Right kidney (tissue), 1 donor: ENCODE measurements at regions not wholly inside any gene's neighbourhood (a gene's known extent, or its start where the extent isn't known, plus 50 kb on each side); places are given as distances from the start of the nearest gene placed in this dataset.
"Not testable (repeated sequence)": the region's sequence is repeated elsewhere in the genome, so short reads cannot be mapped to it uniquely, and the experiment has no call there.

Experiments used
- DNase-seq: peaks from one replicate; pipeline ENCODE4 v3.0.0-alpha.2; 2016

DNA sequence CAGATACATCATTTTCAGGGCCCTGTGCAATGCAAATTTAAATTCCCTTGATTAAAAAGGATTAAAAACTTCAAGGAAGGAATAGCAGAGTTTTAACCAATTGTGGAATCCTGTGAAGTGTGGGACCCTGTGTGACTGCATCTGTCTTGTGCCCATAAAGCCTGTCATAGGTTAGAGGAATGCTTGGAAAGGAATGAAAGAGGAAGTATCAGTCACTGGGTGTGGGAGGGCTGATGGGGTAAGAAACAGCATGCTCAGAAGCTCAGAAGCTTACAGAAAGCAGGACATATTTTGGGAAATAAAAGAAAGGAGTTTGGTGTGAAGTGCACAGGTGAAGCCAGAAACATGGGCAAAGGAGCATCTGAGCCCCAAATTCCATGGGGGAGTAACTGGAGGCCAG is 150.8 kb upstream of the ETV3 start:
- DNase-seq, result no peak

DNA sequence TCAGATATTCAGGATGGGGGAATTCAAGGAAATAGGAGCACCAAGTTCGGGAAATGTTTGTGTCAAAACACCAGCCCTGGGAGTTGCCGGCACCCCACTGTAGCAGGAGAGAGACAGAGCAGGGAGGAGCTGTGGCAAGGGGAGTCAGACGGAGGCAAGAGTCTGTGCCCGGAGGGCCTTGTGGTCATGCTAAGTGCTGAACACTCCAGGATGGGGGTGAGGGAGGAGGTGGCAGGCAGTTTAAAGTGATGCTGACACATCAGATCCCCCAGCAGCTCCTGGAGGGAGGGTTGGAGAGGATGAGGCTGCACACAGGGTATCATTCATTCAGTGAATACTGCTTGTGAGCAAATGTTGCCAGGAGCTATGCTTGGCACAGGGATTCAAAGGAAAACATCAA is 150.3 kb upstream of the ETV3 start:
- no peak for DNase-seq

DNA sequence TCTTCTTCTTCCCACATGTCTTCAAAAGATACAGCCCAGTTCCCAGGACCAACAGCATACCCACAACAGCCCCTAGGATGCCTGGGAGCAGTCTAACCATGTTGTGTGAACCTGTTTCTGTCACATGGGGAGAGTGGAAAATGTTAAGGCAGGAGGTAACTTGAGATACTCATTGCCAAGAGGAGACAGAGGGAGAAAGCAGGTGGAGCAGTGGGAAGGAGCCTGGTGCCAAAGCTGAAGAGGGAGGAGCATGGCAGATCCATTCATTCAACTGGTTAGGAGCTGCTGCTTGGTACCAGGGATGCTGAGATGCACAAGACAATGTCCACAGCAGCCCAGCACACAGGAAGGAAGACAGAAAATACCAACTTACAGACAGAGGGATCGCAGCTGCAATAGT is 149.8 kb upstream of the ETV3 start:
- DNase-seq, result no peak

DNA sequence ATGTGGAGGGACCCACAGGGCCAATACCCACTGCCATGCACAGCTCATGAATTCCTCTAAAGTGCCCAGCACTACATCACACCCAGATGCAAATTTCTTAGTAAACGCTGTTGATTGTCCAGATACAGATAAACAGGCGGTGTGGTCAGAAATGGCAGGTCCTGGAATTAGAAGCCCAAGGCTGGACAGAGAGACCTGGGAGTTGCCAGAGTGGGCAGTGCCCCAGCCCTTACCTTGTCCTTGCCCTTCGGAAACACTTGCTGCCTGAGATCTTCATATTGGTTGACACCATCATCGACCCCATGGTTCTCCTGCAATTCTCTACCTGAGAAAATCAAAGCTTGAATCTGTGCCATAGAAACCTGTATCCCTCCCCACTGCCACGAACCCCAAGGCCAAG is 149.3 kb upstream of the ETV3 start:
- no peak for DNase-seq

DNA sequence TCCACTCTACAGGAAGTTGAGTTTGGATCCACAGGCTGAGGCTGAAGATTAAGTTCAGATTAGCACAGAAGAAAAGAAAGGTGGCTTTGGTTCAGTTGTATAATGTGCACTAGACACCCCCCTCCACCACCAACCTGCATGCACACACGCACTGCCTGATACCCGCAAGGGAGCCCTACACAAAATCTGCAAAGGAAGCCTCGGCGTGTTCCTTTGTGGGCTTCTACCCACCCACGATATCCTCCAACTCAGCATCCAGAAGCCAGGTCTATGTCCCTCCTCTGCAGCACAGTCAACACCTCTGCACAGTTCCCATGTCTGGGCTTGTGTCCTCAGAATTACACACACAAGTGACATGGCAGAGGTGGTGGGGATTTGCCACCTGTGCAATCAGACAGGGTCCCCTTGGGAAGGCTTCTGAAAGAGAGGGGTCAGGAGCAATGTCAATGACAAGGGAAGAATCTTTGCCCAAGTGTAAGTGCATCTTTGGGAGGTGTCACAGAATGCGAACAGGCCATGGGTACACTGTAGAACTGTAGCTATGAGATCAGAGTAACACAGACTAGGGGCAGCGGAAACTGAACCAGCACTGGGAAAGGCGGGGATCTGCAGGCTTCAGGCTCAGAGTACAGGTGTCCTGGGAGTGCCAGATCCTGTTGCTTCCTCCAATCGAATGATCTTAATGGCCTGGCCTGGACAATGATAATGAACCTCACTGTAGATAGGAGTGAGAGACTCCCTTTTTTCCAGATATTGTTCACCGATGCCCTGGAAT is 148.6 kb upstream of the ETV3 start:
- DNase-seq, result no peak

DNA sequence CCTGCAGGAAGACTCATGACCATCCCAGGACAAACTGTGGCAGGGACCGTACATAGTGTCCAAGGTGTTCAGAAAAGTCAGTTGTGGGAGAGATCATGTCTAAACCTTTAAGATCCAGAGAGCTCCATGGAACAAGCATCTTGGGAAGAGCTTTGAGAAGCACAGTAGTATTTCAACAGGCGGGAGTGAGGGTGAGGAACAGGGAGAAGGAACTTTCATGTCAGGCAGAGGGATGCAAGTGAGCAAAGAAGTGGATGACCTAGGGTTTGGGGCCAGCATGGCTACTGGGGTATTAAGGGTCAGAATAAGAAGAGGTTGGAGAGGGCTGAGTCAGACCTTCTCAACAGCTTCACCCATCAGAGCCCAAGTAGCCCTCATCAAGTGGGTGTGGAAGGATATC is 147.9 kb upstream of the ETV3 start:
- no peak for DNase-seq

DNA sequence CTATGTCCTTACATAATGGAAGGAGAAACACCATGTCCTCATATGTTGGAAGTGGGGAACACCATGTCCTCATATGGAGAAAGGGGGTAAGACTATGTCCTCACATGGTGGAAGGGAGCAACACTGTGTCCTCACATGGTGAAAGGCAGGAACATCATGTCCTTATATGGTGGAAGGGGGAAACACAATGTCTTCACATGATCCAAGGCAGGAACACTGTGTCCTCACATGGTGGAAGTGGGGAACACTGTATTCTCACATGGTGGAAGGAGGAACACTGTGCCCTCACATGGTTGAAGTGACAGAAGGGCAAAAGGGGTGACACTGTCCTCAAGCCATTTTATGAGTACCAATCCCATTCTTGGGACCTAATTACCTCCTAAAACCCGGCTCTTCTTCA is 146.3 kb upstream of the ETV3 start:
- DNase-seq, result no peak

DNA sequence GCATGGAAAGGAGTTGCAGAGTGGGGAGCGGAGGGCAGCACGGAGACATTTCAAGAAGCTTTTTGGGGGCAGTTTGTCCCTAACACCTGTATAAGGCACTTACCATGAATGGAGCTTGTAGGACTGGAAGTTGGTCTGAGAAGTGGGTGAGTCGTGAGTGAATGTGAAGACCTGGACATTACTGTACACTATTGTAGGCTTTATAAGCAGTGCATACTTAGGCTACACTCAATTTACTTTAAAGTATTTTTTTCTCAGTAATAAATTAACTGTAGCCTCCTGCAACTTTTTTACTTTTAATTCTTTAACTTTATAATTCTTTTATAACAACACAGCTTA is 141.6 kb upstream of the ETV3 start:
- no peak for DNase-seq

DNA sequence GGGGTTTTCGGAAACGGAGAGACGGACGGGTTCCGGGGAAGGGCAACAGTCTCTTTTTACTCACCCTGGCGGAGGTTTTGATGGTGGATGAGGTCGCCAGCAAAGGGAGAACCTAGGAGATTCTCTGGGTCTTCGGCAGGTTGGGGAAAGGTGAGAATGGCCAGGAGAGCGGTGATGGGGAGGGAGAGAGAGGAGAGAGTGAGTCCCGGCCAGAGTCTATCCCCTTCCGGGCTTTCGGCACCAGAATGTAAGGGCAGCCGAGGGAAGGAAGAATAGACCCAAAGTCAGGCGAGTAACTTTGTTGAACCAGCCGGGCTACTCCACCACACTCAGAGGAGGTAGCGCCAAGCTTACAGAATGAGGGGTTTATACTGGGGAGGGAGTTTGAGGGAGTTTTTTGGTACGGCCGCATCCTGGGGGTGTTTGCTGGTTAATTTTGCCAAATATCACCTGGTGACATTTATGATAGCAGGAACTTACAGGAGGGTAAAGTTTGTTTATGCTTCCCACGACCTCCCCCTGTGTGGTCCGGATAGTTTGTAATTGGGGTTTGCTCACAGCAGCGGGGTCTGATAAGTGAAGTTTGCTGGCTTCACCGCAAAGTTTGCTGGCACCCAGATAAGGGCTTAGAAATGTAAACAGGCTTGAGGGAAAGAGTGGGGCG is 141.1 kb upstream of the ETV3 start:
- no peak for DNase-seq

DNA sequence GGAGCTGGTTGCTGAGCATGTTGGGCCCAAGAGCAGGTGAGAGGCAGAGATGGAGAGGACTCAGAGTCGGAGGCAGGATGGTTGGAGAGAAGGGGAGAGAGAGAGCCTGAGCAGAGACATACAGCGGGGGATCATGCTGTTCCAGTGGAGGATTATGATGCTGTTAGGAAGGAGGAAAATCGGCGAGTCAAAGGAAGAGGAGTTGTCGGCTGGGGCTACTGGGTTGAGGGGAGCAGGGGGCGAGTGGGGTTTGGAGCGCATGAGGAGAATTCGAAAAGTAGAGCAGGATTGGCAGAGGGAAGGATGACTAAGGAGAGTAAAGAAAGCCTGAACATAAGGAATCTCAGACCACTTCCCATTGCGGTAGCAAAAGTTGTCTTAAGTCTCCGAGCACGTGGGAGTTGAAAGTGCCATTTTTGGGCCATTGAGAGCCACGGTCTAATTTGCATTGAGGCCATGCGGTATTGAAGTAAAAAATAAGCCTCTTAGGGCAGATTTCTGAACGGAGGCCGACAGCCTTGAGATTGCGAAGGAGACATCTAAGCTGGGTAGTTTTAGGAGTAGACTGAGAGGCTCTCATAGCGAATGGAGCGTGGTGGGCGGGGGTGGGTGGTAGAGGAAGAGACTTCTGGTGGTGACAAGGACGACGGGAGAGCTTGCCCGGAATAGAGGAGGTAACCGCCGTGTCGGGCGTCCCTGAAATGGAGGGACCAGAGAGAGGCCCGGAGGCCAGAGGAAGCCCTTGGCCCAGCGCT is 140.4 kb upstream of the ETV3 start:
- DNase-seq, result no peak

DNA sequence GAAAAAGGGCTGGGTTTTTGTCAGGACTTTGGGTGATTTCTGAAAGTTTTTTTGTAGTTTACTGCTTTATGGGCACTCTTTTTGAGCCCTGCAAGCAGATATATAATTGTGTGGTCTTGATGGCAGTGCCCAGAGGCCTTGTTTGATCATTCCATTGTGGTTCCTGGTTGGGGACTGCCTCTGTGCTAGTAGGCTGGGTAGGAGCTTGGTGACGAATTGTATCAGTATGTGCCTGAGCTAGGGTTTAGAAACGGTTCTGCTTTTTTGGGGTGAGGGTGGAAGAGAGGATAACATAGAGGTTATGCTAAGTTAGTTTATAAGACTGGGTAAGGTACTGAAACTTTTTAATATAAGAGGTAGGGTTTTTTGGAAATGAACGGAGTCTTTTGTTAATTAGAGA is 139.7 kb upstream of the ETV3 start:
- no peak for DNase-seq

DNA sequence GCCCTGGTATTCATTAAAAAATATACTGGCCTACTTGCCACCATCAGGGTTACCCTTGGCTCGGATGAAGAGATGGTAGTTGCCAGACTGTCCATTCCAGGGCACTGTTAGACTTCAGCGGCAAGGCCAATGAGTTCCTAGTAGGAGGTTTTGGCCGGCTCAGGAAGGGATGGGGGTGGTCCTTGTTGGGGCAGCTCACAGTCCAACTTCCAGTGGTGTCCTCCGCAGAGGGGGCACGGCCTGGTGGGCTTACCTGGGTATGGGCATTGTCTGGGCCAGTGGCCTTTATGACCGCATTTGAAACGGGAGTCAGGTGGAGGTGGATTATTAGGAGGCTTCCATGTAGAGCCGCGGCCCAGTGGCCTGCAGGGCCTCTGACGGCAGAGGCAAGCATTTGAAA is 139.1 kb upstream of the ETV3 start:
- DNase-seq, result no peak

DNA sequence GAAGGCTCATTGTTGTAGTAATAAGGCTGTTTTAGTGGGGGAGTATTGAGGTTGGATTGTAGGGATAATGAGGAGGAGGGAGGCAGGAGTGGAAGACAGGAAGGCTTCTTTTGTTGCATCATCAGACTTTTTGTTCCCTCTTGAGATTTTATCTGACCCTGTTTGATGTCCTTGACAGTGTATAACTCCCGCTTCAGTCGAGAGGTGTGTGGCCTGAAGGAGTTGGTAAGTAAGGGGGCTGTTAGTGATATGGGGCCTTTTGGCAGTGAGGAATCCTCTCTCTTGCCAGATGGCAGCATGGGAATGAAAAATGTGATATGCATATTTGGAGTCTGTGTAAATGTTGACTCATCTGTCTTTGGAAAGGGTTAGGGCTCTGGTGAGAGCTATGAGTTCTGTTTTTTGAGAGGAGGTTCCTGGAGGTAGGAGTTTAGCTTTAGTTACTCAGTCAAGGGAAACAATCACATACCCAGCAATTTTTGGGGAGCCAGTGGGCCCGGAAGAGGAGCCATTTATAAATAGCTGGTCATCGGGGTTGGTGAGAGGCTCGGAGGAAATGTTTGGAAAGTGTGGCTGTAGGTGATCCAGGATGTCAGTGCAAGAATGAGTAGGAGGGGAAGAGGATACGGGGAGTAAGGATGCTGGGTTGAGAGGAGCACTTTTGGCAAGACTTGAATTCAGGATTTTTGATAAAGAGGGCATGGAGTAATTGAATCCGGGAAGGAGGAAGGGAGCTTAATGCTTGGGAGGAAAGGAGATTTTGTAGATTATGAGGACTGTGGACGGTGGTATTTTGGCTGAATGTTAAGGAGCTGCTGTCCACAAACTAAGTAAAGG is 136.7 kb upstream of the ETV3 start:
- DNase-seq, result no peak

DNA sequence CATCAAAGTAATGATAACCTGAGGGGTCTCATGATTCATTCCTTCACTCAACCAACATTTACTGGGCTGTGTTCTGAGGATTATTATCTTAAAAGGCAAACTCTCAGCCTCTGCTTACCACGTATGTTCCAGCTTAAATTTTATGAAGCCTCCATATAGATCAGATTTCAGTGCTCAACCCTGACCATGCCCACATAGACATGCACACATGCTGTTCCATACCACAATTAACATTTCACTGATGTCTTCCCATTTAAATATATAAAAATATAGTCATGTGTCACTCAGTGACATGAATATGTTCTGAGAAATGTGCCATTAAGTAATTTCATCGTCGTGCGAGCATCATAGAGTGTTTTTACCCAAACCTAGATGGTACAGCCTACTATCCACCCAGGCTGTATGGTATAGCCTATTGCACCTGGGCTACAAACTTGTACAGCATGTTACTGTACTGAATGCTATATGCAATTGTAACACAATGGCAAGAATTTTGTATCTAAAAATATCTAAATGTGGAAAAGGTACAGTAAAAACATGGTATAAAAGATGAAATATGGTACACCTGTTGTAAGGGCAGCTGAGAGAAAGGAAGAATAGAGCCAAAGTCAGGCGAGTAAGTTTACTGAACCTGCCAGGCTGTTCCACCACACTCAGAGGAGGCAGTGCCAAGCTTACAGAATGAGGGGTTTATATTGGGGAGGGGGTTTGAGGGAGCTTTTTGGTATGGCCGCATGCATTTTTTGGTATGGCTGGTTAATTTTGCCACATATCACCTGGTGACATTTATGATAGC is 134.7 kb upstream of the ETV3 start:
- DNase-seq, result no peak

DNA sequence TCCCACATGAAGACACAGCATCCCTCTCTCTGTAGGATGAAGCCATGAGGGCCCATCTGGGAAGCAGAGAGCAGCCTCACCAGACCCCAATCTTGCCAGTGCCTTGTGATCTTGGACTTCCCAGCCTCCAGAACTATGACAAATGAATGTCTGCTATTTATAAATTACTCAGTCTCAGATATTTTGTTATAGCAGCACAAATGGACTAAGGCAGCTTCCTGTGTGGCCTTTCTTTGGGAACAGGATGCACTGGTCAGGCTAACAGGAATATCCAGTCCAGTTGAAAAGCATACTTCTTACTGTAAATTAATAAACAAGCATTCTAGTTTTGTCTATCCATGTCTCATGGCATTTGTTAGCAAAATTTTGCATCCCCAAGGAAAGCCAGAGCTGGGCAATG is 134.1 kb upstream of the ETV3 start:
- no peak for DNase-seq

DNA sequence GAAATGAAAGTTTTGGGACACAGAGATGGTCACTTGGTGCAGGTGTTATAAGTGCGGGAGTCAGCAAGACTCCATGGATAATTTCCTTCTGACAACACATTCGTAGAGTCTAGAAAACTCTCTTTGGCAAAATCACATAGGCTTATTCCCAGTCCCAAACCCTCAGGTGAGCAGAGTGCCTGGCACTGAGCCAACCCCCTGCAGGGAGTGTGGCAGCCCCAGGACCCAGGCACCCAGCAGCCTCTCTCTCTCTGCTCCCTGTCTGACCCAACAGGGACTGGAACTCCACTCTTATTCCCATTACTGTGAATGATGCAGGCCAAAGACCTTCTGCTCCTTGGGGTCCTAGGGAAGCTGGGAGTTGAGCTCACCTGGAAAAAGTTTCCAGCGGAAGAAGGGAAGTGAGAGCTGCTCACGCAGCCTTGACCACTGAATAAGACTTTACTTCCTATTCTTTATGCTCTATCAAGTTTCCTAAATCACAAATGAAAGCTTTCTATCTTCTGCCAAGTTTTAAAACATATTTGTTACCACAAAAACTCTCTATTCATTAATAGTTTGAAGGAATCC is 132.6 kb upstream of the ETV3 start:
- DNase-seq, result no peak

DNA sequence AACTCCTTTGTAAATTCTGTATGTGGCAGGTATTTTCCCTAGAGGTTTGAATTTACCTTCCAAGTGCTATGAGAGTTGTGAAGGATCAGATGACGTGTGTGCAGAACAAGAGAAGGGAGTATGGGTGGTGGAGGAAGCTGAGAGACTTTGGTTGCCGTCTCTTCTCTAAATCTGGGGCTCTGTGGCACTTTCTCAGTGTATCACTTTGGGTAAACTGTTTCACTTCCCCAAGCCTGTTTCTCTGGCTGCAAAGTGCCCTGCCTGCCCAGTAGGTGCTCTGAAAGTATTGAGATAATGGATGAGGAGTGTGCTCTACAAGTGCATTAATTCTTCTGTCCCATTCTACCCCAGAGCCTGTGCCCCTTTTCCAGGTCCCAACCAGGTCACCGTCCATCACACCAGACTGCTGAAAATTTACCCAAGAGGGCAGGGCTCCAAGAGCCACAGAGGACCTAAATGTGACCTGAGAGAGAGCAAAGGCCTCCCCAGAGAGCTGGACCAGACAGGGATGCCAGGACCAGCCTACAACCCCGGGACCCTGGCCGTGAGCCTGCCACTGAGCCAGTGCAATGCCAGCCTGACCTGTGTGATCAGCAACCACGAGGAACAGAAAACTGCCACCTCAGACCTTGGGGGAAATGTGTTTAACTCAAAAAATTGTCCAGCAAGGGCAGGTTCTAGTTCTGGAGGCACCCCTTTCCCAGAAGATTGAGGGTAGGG is 131.6 kb upstream of the ETV3 start:
- DNase-seq, result no peak

DNA sequence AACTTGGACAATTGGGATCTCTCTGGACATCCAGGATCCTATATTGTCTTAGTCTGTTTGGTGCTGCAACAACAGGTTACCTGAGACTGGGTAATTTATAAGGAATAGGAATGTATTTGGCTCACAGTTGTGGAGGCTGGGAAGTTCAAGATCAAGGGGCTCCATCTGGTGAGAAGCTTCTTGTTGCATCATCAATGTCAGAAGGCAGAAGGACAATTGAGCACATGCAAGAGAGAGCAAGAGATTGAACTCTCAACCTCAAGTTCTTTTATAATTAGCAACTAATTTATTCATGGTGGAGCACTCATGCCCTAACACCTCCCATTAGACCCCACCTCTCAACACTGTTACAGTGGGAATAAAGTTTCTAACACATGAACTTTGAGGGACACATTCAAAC is 124.7 kb upstream of the ETV3 start:
- no peak for DNase-seq

DNA sequence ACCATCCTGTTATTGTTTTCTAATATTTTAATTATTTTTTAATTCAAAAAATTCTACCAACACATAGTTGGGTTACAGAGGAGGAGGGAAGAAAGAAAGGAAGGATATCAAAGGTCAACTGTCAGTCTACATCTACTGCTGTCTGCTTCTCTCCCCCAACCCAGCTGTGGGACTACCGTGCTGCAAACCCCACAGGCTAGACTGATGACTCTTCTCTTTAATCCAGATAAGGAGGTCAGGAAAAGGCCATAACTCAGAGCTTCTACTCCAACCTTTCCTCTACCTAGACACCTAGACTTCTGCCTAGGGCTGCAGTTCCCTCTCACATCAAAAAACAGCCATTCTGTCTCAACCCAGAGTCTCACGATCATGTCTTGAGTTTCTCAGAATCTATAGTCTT is 124.2 kb upstream of the ETV3 start:
- DNase-seq, result no peak

DNA sequence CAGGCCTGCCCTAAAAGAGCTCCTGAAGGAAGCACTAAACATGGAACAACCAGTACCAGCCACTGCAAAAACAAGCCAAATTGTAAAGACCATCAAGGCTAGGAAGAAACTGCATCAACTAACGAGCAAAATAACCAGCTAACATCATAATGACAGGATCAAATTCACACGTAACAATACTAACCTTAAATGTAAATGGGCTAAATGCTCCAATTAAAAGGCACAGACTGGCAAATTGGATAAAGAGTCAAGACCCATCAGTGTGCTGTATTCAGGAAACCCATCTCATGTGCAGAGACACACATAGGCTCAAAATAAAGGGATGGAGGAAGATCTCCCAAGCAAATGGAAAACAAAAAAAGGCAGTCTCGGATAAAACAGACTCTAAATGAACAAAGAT is 117.7 kb upstream of the ETV3 start:
- not testable (repeated sequence) for DNase-seq

DNA sequence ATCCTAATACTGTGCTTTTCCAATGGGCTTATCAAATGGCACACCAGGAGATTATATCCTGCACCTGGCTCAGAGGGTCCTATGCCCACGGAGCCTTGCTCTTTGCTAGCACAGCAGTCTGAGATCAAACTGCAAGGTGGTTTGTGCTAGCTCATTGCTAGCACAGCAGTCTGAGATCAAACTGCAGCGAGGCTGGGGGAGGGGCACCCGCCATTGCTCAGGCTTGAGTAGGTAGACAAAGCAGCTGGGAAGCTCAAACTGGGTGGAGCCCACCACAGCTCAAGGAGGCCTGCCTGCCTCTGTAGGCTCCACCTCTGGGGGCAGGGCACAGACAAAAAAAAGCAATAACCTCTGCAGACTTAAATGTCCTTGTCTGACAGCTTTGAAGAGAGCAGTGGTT is 116.0 kb upstream of the ETV3 start:
- not testable (repeated sequence) for DNase-seq
